Fibroblast of pulmonary artery (primary cell): ENCODE measurements at regions not wholly inside any gene's neighbourhood (a gene's known extent, or its start where the extent isn't known, plus 50 kb on each side); places are given as distances from the start of the nearest gene placed in this dataset.

Source experiments
- DNase-seq: peaks from one replicate; pipeline ENCODE4 v3.0.0-alpha.2; 2010; ENCODE audit warnings: low read depth
- H3K4me3 ChIP-seq: replicated peaks from 2 replicates; pipeline ENCODE4 v1.5.1; 2011; ENCODE audit warnings: low read depth, mild to moderate bottlenecking, control low read depth, low read length, moderate library complexity
- TF ChIP-seq, protein P1 (sequence below): IDR thresholded peaks from 2 replicates; pipeline ENCODE4 v1.5.1; 2011; ENCODE audit warnings: mild to moderate bottlenecking, control low read depth, low read length, inconsistent platforms; ENCODE audit errors: missing control alignments

DNA sequence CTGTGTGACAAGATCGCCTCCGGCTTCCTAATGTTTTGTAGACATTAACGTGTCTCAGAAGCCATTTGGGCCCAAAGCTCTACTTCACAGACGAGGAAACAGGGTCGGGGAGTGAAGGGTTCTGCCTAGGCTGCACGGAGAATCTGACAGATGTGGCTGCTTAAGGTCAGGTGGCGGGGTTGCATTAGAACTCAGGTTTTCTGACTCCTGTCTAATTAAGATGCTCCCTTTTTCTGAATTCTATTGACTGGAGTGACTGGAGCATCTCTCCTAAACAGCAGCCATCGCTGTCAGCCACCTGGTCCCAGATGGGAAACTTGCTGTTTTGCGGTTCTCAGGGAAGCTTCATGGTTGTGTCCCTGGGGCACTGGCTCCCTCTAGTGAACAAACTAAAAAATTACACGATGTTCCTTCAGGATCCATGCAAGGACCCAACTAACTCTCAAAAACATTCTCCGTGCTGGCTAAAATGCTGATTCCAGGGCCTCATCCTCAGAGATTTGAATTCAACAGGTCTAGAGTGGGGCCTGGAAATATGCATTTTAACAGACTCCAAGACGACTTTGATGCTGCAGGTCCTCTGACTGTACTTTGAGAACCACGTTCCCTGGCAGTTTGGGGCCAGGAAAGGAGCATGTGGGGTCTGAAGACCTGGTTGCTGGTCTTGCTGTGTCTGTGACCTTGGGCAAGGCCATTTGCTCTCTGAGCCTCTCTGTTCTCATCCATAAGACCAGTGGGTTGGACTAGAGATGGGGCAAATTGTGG, 117.4 kb downstream of the IRF8 start:
- DNase-seq: peak; percentile 74
- TF ChIP-seq, protein P1, sequence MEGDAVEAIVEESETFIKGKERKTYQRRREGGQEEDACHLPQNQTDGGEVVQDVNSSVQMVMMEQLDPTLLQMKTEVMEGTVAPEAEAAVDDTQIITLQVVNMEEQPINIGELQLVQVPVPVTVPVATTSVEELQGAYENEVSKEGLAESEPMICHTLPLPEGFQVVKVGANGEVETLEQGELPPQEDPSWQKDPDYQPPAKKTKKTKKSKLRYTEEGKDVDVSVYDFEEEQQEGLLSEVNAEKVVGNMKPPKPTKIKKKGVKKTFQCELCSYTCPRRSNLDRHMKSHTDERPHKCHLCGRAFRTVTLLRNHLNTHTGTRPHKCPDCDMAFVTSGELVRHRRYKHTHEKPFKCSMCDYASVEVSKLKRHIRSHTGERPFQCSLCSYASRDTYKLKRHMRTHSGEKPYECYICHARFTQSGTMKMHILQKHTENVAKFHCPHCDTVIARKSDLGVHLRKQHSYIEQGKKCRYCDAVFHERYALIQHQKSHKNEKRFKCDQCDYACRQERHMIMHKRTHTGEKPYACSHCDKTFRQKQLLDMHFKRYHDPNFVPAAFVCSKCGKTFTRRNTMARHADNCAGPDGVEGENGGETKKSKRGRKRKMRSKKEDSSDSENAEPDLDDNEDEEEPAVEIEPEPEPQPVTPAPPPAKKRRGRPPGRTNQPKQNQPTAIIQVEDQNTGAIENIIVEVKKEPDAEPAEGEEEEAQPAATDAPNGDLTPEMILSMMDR: peak; percentile 73
- no peak overlapping the region for H3K4me3 ChIP-seq

DNA sequence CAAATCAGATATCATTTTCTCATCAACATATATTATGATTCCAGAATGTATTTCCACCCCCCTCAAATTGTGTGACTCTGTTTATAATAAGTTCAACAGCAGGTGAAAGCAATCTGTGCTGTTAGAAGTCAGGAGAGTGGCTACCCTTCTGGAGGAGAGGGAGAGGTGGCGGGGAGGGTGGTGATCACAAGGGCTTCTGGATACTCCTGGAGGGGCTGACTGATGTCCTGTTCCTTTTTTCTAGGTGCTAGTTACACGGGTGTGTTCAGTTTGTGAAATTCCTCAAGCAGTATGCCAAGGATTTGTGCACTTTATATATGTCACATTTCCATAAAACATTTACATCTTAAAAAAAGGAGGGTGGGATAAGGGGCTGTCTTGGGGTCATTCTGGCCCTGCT, 119.1 kb downstream of the IRF8 start:
- H3K4me3 ChIP-seq: no peak overlapping the region
- DNase-seq: no peak
- TF ChIP-seq, protein P1: no peak

DNA sequence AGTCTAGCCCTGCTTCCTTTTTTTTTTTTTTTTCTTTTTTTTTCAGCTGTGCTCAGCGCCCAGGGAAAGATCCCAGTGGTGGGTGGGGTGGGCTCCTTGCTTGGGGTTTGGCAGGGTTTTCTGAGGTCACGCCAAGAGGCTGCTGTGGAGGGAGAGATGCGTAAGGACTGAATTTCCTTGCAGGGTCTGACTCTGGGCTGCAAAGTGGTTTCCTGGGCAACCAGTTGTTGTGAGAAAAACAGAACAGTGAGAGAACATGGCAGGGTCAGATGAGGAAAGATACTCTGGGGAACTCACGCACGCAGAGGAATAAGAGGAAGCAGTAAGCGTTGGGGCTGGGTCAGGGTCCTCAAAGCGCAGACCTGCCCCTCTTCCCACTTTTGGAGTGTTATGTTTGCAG, 119.5 kb downstream of the IRF8 start:
- TF ChIP-seq, protein P1: no peak
- H3K4me3 ChIP-seq: no peak overlapping the region
- DNase-seq: peak; percentile 44

DNA sequence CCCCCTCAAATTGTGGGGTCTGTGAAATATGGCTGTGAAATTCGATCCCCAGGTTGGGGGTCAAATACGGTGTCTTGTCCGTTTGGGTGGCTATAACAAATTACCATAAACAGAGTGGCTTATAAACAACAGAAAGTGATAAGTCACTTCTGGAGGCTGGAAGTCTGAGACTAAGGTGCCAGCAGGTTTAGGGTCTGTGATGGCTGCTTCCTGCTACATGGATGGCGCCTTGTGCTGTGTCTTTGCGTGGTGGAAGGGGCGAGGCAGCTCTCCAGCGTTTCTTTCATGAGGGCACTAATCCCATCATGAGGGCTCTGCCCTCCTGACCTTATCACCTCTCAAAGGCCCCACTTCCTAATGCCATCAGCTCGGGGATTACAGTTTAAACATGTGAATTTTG, 120.0 kb downstream of the IRF8 start:
- no peak overlapping the region for H3K4me3 ChIP-seq
- no peak for DNase-seq
- TF ChIP-seq, protein P1: no peak

DNA sequence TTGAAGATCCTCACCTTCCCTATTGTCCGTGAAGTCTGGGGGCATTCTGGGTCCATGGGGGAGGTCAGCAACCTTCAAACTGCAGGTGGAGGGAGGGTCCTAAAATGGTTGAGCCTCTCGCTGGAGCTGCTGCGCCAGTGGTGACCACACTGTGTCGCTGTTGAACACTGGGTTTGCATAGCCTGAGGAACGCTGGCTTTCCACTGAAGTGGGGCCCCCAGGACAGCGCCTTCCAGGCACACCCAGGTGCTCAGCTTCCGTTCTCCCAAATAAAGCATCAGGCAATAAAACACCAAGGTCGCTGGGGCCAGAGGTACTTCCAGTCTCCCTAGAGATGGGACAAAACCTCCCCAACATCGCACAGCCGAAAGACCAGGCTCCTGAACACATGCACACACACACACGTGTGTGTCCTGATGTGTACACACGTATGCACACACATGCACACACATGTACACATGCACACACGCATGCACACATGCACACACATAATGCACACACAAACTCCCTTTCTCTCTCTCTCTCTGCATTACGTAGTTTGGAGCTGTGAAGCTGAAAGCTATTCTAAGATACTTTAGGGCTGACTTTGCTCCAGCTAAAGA, 120.6 kb downstream of the IRF8 start:
- H3K4me3 ChIP-seq: no peak overlapping the region
- DNase-seq: no peak
- TF ChIP-seq, protein P1: peak; percentile 27

DNA sequence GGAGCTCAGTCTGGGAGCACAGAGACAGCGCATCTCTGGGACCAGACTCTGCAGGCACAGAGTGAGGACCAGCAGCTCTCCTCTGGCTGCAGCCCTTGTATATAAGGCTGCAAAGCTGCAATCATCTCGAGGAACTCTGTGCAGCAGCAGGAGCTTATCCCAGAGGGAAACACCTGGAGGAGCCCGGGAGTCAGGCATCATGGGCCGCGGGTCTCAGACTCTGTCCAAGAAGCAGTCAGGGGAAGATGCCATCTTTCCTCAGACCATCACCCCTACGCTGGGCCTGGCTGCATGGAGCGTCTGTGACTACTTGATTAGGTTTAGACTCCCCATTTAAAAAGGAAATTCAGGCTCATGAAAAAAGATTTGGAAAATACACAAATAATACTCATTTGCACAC, 122.0 kb downstream of the IRF8 start:
- DNase-seq: no peak
- TF ChIP-seq, protein P1: no peak
- no peak overlapping the region for H3K4me3 ChIP-seq

DNA sequence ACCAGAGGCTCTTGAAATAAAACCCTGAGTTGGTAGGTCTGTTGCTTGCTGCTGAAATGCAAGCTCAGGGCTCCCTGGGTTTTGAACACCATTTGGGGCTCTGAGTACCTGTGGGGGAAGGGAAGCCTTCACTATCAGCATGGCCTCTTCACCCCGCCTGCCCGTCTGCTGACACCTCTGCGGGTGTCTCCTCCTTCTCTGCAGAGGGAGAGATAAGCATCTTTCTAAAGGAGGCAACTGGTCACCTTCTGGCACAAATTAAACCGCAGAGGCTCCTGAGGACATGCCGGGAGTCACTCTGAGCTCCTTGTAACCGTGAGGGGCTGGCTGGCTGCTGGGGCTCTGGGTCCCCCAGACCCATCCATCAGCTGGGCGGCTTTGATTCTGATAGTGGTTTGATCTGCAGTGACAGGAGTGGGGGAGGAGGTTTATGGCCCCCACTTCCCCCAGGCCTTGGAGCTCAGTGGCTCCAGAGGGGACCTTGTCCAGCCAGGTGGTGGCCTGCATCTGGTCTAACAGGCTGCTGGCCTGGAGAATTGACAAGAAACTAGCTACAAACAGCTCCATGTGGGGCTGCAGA, 123.5 kb downstream of the IRF8 start:
- H3K4me3 ChIP-seq: no peak overlapping the region
- no peak for DNase-seq
- TF ChIP-seq, protein P1: no peak
